ENCODE measurements at regions not wholly inside any gene's neighbourhood (a gene's known extent, or its start where the extent isn't known, plus 50 kb on each side); places are given as distances from the start of the nearest gene placed in this dataset.

- DNase-seq, result no peak
- no peak overlapping the region for H2AFZ ChIP-seq (ENCODE audit: low read length)
- no peaks in the 10 kb centered on the region for H3F3A ChIP-seq (ENCODE audit: low read length, unreplicated experiment)
- H3K9ac ChIP-seq (ENCODE audit: low read length), result no peak overlapping the region
- no peaks in the 10 kb centered on the region for H3K9me3 ChIP-seq (ENCODE audit: low read length)
- no peak overlapping the region for H3K4me2 ChIP-seq (ENCODE audit: low read length)
- TF ChIP-seq EZH2phosphoT487 (IDR thresholded peaks at IDR 0.05; ENCODE audit: borderline replicate concordance, low read length) (no peak), CTCF (conservative IDR thresholded peaks at IDR 0.05; ENCODE audit: low read depth, low read length) (no peak), EZH2 (IDR thresholded peaks at IDR 0.05; ENCODE audit: low read length, unreplicated experiment) (no peak)
- ChIA-PET CTCF (no interaction called here), POLR2A (ENCODE audit: unreplicated experiment) (no interaction called here)
- peaks cover 6% of the 10 kb centered on the region; the same call in 1 of the 2 replicates for H3K36me3 ChIP-seq (ENCODE audit: low read depth, low read length)
- no peaks in the 10 kb centered on the region for H3K4me1 ChIP-seq (ENCODE audit: insufficient read depth, low read length)
- H3K27ac ChIP-seq (ENCODE audit: low read length), result no peak overlapping the region
- ATAC-seq, result no peak
- H3K9me2 ChIP-seq (replicated peaks; ENCODE audit: low read length), result no peaks in the 10 kb centered on the region
- H3K79me2 ChIP-seq (ENCODE audit: low read length), result peaks cover 12% of the 10 kb centered on the region
- intact Hi-C loops (cut with micrococcal nuclease), result loop anchor here (10.0 kb wide), 1 partner anchor 85 kb away; no protein-coding TSS in a partner anchor
- no peaks in the 10 kb centered on the region for H3K27me3 ChIP-seq (ENCODE audit: low read length)
- no TSS peak for BruUV-seq (replicated peaks)
- no peak overlapping the region for H3K4me3 ChIP-seq (ENCODE audit: low read length)
- no peaks in the 10 kb centered on the region for H4K20me1 ChIP-seq (ENCODE audit: low read length)
Observed at GRCh38 chr22:25359601-25360261, 140.3 kb downstream of the CRYBB2 start.

- H3K4me2 ChIP-seq (ENCODE audit: low read length), result no peak overlapping the region
- H3K27me3 ChIP-seq (ENCODE audit: low read length), result no peaks in the 10 kb centered on the region
- POLR2A ChIA-PET (ENCODE audit: unreplicated experiment), result no interaction called here
- H4K20me1 ChIP-seq (ENCODE audit: low read length), result no peaks in the 10 kb centered on the region
- peaks cover 6% of the 10 kb centered on the region; the same call in 1 of the 2 replicates for H3K36me3 ChIP-seq (ENCODE audit: low read depth, low read length)
- DNase-seq (no peak), ATAC-seq (no peak)
- H3K27ac ChIP-seq (ENCODE audit: low read length), result no peak overlapping the region
- no peaks in the 10 kb centered on the region for H3F3A ChIP-seq (ENCODE audit: low read length, unreplicated experiment)
- H3K9me3 ChIP-seq (ENCODE audit: low read length), result no peaks in the 10 kb centered on the region
- H3K9ac ChIP-seq (ENCODE audit: low read length), result no peak overlapping the region
- peaks cover 12% of the 10 kb centered on the region for H3K79me2 ChIP-seq (ENCODE audit: low read length)
- H3K9me2 ChIP-seq (replicated peaks; ENCODE audit: low read length), result no peaks in the 10 kb centered on the region
- intact Hi-C loops (cut with micrococcal nuclease), result loop anchor here (10.0 kb wide), 1 partner anchor 84 kb away; no protein-coding TSS in a partner anchor
- BruUV-seq (replicated peaks), result no TSS peak
- CTCF ChIA-PET, result no interaction called here
- no peak for TF ChIP-seq EZH2 (IDR thresholded peaks at IDR 0.05; ENCODE audit: low read length, unreplicated experiment)
- TF ChIP-seq EZH2phosphoT487 (IDR thresholded peaks at IDR 0.05; ENCODE audit: borderline replicate concordance, low read length), result no peak
- no peak for TF ChIP-seq CTCF (conservative IDR thresholded peaks at IDR 0.05; ENCODE audit: low read depth, low read length)
- H3K4me3 ChIP-seq (ENCODE audit: low read length), result no peak overlapping the region
- H2AFZ ChIP-seq (ENCODE audit: low read length), result no peak overlapping the region
- H3K4me1 ChIP-seq (ENCODE audit: insufficient read depth, low read length), result no peaks in the 10 kb centered on the region
Observed at GRCh38 chr22:25360411-25360810, 141.0 kb downstream of the CRYBB2 start.

GRCh38 chr22:25360891-25361645 lies 141.6 kb downstream of the CRYBB2 start:
- BruUV-seq (replicated peaks), result no TSS peak
- Histone ChIP-seq H3K27ac (ENCODE audit: low read length) (no peak overlapping the region), H3K36me3 (ENCODE audit: low read depth, low read length) (peaks cover 6% of the 10 kb centered on the region; the same call in 1 of the 2 replicates)

More at GRCh38 chr22:25360891-25361645, 141.6 kb downstream of the CRYBB2 start:
- Histone ChIP-seq H4K20me1 (ENCODE audit: low read length) (no peaks in the 10 kb centered on the region), H2AFZ (ENCODE audit: low read length) (no peak overlapping the region), H3K4me3 (ENCODE audit: low read length) (no peak overlapping the region), H3K79me2 (ENCODE audit: low read length) (peaks cover 12% of the 10 kb centered on the region), H3F3A (ENCODE audit: low read length, unreplicated experiment) (no peaks in the 10 kb centered on the region), H3K4me2 (ENCODE audit: low read length) (no peak overlapping the region), H3K27me3 (ENCODE audit: low read length) (no peaks in the 10 kb centered on the region), H3K9me2 (replicated peaks; ENCODE audit: low read length) (no peaks in the 10 kb centered on the region), H3K4me1 (ENCODE audit: insufficient read depth, low read length) (no peaks in the 10 kb centered on the region), H3K9ac (ENCODE audit: low read length) (no peak overlapping the region), H3K9me3 (ENCODE audit: low read length) (no peaks in the 10 kb centered on the region)
- POLR2A ChIA-PET (ENCODE audit: unreplicated experiment), result no interaction called here
- no peak for DNase-seq
- ATAC-seq, result no peak
- no peak for TF ChIP-seq EZH2 (IDR thresholded peaks at IDR 0.05; ENCODE audit: low read length, unreplicated experiment)
- no peak for TF ChIP-seq EZH2phosphoT487 (IDR thresholded peaks at IDR 0.05; ENCODE audit: borderline replicate concordance, low read length)
- no peak for TF ChIP-seq CTCF (conservative IDR thresholded peaks at IDR 0.05; ENCODE audit: low read depth, low read length)
- CTCF ChIA-PET, result no interaction called here
- intact Hi-C loops (cut with micrococcal nuclease), result loop anchor here (10.0 kb wide), 1 partner anchor 84 kb away; no protein-coding TSS in a partner anchor

Data from PC-3 (cell line).